ENCODE measurements at regions not wholly inside any gene's neighbourhood (a gene's known extent, or its start where the extent isn't known, plus 50 kb on each side); places are given as distances from the start of the nearest gene placed in this dataset.
A peak's percentile ranks its signal among the peaks of the same experiment; 100 is the strongest.

GRCh38 chr2:171226461-171226860 lies 65.8 kb upstream of the TLK1 start:
- TF ChIP-seq ZNF565 (CRISPR knock-in tag; conservative IDR thresholded peaks at IDR 0.05; ENCODE audit: low read depth) (no peak), ZFP30 (CRISPR knock-in tag; IDR thresholded peaks at IDR 0.05) (no peak), ZNF70 (CRISPR knock-in tag; IDR thresholded peaks at IDR 0.05) (no peak), ZNF8 (CRISPR knock-in tag; IDR thresholded peaks at IDR 0.05) (no peak)
- ATAC-seq, result no peak

DNA sequence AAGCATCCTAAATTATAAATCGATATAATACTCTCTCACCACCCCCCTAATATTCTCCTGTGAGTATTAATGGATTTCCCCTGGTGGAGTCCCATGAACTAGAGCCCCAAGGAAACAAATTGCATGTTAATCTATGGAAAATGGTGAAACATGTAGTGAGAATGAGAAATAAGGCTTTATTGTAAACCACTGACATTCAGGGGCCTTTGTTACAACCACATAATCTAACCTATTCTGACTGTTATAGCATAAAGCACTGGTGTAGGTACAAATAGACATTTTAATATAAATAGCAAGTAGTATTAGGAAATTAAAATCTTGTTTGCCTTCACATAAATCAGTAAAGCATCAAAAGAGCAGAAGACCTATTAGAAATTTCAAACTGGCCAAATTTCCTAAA lies 65.3 kb upstream of the TLK1 start:
- no peak for ATAC-seq
- TF ChIP-seq PATZ1 (CRISPR knock-in tag; IDR thresholded peaks at IDR 0.05; ENCODE audit: borderline replicate concordance) (no peak), ZC3H10 (CRISPR knock-in tag; IDR thresholded peaks at IDR 0.05) (no peak), ZFP30 (CRISPR knock-in tag; IDR thresholded peaks at IDR 0.05) (no peak)
- TF ChIP-seq, protein P1, sequence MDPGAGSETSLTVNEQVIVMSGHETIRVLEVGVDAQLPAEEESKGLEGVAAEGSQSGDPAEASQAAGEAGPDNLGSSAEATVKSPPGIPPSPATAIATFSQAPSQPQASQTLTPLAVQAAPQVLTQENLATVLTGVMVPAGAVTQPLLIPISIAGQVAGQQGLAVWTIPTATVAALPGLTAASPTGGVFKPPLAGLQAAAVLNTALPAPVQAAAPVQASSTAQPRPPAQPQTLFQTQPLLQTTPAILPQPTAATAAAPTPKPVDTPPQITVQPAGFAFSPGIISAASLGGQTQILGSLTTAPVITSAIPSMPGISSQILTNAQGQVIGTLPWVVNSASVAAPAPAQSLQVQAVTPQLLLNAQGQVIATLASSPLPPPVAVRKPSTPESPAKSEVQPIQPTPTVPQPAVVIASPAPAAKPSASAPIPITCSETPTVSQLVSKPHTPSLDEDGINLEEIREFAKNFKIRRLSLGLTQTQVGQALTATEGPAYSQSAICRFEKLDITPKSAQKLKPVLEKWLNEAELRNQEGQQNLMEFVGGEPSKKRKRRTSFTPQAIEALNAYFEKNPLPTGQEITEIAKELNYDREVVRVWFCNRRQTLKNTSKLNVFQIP (CRISPR knock-in tag; IDR thresholded peaks at IDR 0.05; ENCODE audit: borderline replicate concordance, low read depth), result no peak

DNA sequence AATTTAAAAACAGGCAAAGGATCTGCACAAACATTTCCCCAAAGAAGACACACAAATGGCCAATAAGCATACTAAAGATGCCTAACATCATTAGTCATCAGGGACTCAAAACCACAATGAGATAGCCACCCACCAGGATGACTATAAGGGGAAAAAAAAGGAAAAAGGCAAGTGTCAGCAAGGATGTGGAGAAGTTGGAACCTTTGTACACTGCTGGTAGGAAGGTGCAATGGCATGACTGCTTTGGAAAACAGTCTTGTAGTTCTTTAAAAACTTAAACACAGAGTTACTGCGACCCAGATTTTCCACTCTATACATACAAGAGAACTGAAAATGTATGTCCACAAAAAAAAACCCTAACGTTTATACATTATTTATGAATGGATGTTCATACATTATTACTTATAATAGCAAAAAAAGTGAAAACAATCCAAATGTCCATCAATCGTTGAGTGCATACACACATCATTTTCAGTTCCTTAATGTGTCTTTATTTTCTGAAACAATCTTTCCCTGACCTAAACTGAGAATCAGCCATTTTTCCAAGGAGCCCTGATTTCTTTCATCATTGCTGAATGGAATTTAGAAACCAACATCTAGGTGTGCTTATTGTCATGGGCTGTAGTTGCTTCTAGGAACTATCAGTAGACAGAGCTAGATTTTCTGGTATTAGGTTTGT lies 64.7 kb upstream of the TLK1 start:
- ATAC-seq, result peak; percentile 99
- TF ChIP-seq ZC3H10 (CRISPR knock-in tag; IDR thresholded peaks at IDR 0.05) (no peak), ZFP3 (CRISPR knock-in tag; IDR thresholded peaks at IDR 0.05) (no peak), PATZ1 (CRISPR knock-in tag; IDR thresholded peaks at IDR 0.05; ENCODE audit: borderline replicate concordance) (no peak), CSRNP3 (CRISPR knock-in tag; IDR thresholded peaks at IDR 0.05) (no peak), CREB5 (CRISPR knock-in tag; IDR thresholded peaks at IDR 0.05; ENCODE audit: low read depth) (no peak), TOX (CRISPR knock-in tag; IDR thresholded peaks at IDR 0.05; ENCODE audit: borderline replicate concordance) (no peak), SNAI2 (CRISPR knock-in tag; IDR thresholded peaks at IDR 0.05) (no peak), ZNF70 (CRISPR knock-in tag; IDR thresholded peaks at IDR 0.05) (no peak), PPARA (CRISPR knock-in tag; IDR thresholded peaks at IDR 0.05; ENCODE audit: borderline replicate concordance) (no peak), ZNF565 (CRISPR knock-in tag; conservative IDR thresholded peaks at IDR 0.05; ENCODE audit: low read depth) (no peak), ZNF8 (CRISPR knock-in tag; IDR thresholded peaks at IDR 0.05) (no peak), CSDC2 (CRISPR knock-in tag; IDR thresholded peaks at IDR 0.05) (no peak)
- TF ChIP-seq, protein P2, sequence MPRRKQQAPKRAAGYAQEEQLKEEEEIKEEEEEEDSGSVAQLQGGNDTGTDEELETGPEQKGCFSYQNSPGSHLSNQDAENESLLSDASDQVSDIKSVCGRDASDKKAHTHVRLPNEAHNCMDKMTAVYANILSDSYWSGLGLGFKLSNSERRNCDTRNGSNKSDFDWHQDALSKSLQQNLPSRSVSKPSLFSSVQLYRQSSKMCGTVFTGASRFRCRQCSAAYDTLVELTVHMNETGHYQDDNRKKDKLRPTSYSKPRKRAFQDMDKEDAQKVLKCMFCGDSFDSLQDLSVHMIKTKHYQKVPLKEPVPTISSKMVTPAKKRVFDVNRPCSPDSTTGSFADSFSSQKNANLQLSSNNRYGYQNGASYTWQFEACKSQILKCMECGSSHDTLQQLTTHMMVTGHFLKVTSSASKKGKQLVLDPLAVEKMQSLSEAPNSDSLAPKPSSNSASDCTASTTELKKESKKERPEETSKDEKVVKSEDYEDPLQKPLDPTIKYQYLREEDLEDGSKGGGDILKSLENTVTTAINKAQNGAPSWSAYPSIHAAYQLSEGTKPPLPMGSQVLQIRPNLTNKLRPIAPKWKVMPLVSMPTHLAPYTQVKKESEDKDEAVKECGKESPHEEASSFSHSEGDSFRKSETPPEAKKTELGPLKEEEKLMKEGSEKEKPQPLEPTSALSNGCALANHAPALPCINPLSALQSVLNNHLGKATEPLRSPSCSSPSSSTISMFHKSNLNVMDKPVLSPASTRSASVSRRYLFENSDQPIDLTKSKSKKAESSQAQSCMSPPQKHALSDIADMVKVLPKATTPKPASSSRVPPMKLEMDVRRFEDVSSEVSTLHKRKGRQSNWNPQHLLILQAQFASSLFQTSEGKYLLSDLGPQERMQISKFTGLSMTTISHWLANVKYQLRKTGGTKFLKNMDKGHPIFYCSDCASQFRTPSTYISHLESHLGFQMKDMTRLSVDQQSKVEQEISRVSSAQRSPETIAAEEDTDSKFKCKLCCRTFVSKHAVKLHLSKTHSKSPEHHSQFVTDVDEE (CRISPR knock-in tag; IDR thresholded peaks at IDR 0.05), result no peak

DNA sequence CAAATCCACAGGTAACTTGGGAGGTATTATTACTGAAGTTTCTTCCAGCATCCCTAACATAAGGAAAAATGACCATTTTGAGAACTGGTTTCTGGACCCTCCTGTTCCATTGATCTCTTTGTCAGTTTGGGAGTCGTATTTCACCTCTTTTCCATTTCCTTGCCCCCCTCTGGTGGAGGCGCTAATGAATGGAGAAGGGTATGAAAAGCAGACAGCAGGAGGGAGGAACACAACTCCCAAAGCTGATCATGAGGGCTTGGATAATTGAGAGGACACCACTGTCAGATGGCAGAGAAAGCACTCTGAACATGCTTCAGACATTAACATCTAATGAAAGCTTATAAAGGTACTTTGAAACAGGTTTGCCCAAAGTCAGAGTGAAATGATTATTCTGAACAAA lies 56.6 kb upstream of the TLK1 start:
- ATAC-seq, result no peak
- no peak for TF ChIP-seq GLIS3 (CRISPR knock-in tag; IDR thresholded peaks at IDR 0.05)
- no peak for TF ChIP-seq PPARA (CRISPR knock-in tag; IDR thresholded peaks at IDR 0.05; ENCODE audit: borderline replicate concordance)
- TF ChIP-seq ZC3H10 (CRISPR knock-in tag; IDR thresholded peaks at IDR 0.05), result no peak
- TF ChIP-seq ISL1 (CRISPR knock-in tag; IDR thresholded peaks at IDR 0.05), result no peak
- TF ChIP-seq TCF4 (CRISPR knock-in tag; IDR thresholded peaks at IDR 0.05; ENCODE audit: borderline replicate concordance), result no peak
- TF ChIP-seq CSDC2 (CRISPR knock-in tag; IDR thresholded peaks at IDR 0.05), result no peak
- TF ChIP-seq OSR1 (CRISPR knock-in tag; IDR thresholded peaks at IDR 0.05), result no peak
